ENCODE measurements at regions not wholly inside any gene's neighbourhood (a gene's known extent, or its start where the extent isn't known, plus 50 kb on each side); places are given as distances from the start of the nearest gene placed in this dataset.

DNA sequence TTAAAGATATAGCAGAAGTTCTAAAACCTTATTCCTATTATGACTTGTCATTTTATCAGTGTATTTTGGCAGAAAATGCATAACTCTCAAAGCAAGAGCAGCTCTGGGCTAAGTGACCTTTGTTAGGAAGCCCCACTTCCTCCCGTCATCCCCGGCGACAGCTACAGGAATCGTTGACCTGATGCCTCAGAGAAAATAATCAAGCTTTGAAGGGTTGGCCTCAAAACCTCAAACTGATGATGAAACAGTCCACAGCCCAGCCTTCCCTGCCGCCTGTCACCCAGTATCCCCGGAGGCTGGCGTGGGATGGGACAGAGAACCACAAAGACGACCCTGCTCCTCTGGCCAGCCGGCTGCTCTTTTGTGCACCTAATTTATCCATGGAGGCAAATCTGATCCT is 65.3 kb downstream of the KCNF1 start:
- Histone ChIP-seq H3K36me3 (no peaks in the 10 kb centered on the region), H3K9me3 (no peaks in the 10 kb centered on the region), H3K27ac (no peak overlapping the region), H3K27me3 (peaks cover 19% of the 10 kb centered on the region), H3K4me1 (no peaks in the 10 kb centered on the region), H3K4me3 (no peak overlapping the region)
- no peak for ATAC-seq
- 30 to 58% methylated on average over 6 to 8 of the region's 9 CpGs for WGBS, 2 donors (ENCODE audit: low coverage in 1 of 2)
- TF ChIP-seq, protein P1, sequence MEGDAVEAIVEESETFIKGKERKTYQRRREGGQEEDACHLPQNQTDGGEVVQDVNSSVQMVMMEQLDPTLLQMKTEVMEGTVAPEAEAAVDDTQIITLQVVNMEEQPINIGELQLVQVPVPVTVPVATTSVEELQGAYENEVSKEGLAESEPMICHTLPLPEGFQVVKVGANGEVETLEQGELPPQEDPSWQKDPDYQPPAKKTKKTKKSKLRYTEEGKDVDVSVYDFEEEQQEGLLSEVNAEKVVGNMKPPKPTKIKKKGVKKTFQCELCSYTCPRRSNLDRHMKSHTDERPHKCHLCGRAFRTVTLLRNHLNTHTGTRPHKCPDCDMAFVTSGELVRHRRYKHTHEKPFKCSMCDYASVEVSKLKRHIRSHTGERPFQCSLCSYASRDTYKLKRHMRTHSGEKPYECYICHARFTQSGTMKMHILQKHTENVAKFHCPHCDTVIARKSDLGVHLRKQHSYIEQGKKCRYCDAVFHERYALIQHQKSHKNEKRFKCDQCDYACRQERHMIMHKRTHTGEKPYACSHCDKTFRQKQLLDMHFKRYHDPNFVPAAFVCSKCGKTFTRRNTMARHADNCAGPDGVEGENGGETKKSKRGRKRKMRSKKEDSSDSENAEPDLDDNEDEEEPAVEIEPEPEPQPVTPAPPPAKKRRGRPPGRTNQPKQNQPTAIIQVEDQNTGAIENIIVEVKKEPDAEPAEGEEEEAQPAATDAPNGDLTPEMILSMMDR (IDR thresholded peaks at IDR 0.05): no peak
- TF ChIP-seq POLR2A (IDR thresholded peaks at IDR 0.05) (no peak), POLR2AphosphoS5 (IDR thresholded peaks at IDR 0.05) (no peak), EP300 (IDR thresholded peaks at IDR 0.05) (no peak)

DNA sequence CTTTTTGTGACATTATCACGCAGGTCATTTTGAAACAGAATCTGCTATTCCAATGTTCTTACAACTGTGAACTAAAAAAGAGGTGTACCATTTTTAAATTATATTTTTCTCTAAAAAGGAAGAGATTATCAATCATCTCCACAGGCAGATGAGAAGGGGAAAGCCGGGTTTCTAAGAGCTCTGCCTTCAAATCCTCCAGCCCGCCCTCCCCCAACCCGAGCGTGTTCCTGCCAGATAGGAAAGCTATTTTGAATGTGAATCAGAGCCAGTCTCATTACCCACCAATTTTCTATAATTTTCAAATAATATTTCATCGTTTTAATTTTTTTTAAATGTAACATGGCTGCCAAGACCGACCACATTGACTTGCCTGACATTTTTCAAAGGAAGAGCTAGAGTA is 65.9 kb downstream of the KCNF1 start:
- Histone ChIP-seq H3K27ac (no peak overlapping the region), H3K27me3 (peaks cover 15% of the 10 kb centered on the region), H3K4me3 (no peak overlapping the region), H3K36me3 (no peaks in the 10 kb centered on the region), H3K9me3 (no peaks in the 10 kb centered on the region), H3K4me1 (no peaks in the 10 kb centered on the region)
- ATAC-seq: no peak
- 28 to 42% methylated on average over 7 of the region's 7 CpGs for WGBS, 2 donors (ENCODE audit: low coverage in 1 of 2)
- TF ChIP-seq POLR2A (IDR thresholded peaks at IDR 0.05) (no peak), POLR2AphosphoS5 (IDR thresholded peaks at IDR 0.05) (no peak), EP300 (IDR thresholded peaks at IDR 0.05) (no peak)
- TF ChIP-seq, protein P1 (IDR thresholded peaks at IDR 0.05): no peak

DNA sequence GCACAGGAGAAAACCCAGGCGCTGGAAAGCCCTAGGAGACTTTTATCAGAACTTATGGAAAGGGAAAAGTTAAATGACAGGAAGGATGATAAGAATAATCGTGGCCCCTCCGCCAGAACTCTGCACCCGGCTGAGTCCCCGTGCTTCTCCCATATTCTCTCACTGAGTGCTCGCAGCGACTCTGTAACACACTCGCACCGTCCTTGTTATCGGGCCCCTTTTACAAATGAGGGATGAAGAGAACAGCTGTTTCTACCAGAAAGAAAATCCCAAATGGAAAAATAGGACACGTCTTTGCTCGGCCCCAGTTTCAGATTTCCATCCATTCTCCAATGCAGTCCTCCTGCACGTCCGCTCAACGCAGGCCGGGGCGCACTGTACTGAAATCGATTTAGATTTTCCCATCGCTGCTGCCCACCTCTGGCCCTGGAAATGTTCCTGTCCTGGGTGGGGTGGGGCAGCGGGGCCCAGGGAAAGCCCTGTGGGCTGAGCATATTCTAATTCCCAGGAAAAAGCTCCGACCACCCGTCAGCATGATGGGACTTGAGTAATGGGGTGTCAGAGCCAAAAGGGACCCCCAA is 66.4 kb downstream of the KCNF1 start:
- Histone ChIP-seq H3K27ac (no peak overlapping the region), H3K9me3 (no peaks in the 10 kb centered on the region), H3K4me1 (no peaks in the 10 kb centered on the region), H3K36me3 (no peaks in the 10 kb centered on the region), H3K4me3 (no peak overlapping the region), H3K27me3 (peaks cover 18% of the 10 kb centered on the region)
- TF ChIP-seq POLR2AphosphoS5 (IDR thresholded peaks at IDR 0.05) (no peak), EP300 (IDR thresholded peaks at IDR 0.05) (no peak), POLR2A (IDR thresholded peaks at IDR 0.05) (no peak)
- TF ChIP-seq, protein P1 (IDR thresholded peaks at IDR 0.05): no peak
- ATAC-seq: no peak
- 39 to 50% methylated on average over 5 to 17 of the region's 22 CpGs for WGBS, 2 donors (ENCODE audit: low coverage in 1 of 2)

DNA sequence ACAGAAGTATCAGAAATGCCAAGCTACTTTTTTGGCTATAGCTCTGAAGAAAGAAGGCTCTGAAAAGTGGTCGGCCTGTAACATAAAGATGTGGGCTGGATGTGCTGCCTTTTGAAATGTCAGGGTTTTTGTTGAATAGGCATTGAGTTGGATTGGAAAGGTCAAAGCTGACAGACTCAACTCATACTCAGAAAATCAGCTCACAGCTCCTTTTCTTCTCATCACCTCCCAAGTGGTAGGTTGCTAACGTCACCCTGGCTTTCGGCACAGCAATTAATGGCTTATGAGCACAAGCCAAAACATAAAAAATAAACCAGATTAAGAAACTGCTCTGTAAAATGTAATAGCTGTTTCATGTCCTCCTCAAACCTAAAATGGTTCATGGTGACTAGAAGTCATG is 68.3 kb downstream of the KCNF1 start:
- Histone ChIP-seq H3K9me3 (no peaks in the 10 kb centered on the region), H3K27me3 (peaks cover 32% of the 10 kb centered on the region), H3K27ac (no peak overlapping the region), H3K4me3 (no peak overlapping the region), H3K4me1 (no peaks in the 10 kb centered on the region), H3K36me3 (no peaks in the 10 kb centered on the region)
- no peak for ATAC-seq
- WGBS, 2 donors (ENCODE audit: low coverage in 1 of 2): 61 to 69% methylated on average over 3 of the region's 3 CpGs
- TF ChIP-seq, protein P1 (IDR thresholded peaks at IDR 0.05): no peak
- no peak for TF ChIP-seq EP300 (IDR thresholded peaks at IDR 0.05)
- TF ChIP-seq POLR2AphosphoS5 (IDR thresholded peaks at IDR 0.05): no peak
- TF ChIP-seq POLR2A (IDR thresholded peaks at IDR 0.05): no peak

DNA sequence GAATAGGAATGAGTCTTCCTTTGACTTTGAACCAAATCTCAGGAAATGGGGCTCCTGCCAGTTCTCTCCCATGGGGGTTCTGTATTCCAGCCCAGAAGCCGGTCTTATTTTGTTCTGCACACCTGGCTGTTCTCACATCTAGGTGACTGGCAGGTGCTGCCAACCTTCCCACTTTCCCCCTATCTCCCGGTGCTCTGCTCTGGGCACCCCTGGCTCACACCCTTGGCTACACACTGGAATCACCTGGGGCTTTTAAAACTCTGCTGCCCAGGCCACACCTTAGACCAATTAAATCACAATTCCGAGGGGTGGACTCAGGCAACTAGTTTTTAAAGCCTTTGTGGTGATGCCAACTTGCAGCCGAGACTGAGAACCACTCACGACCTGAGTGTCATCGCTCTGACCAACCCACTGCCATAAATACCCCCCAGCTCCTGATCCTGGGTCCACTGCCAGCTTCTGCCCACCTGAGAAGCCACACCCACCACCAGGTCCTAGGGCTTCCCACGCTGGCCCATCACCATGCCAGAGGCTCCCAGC is 69.2 kb downstream of the KCNF1 start:
- no peak for ATAC-seq
- Histone ChIP-seq H3K27me3 (peaks cover 32% of the 10 kb centered on the region), H3K4me3 (no peak overlapping the region), H3K9me3 (no peaks in the 10 kb centered on the region), H3K27ac (no peak overlapping the region), H3K4me1 (no peaks in the 10 kb centered on the region), H3K36me3 (no peaks in the 10 kb centered on the region)
- TF ChIP-seq POLR2AphosphoS5 (IDR thresholded peaks at IDR 0.05): no peak
- no peak for TF ChIP-seq EP300 (IDR thresholded peaks at IDR 0.05)
- TF ChIP-seq, protein P1 (IDR thresholded peaks at IDR 0.05): no peak
- 91 to 100% methylated on average over 1 to 4 of the region's 7 CpGs for WGBS, 2 donors (ENCODE audit: low coverage in 1 of 2)

Measured in gastroesophageal sphincter (tissue), 4 donors.